ENCODE measurements at regions not wholly inside any gene's neighbourhood (a gene's known extent, or its start where the extent isn't known, plus 50 kb on each side); places are given as distances from the start of the nearest gene placed in this dataset.
A peak's percentile ranks its signal among the peaks of the same experiment; 100 is the strongest.

DNA sequence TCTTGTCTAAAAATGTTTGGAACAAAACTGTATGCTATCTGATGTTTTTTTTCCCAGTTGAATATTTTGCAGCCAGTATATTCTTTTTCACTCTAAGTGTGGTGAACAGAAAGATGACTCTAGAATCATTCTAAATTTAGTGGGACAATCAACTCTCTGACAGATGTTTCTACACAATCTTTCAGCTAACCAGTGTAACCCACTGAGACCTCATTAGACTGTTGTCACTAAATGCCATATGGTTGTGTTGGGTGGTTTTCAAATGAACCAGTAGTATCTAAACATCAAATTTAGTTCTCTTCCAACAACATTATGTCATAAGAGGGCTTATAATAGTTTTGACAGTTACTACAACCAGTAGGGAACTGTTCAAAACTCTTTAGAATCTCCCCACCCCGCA is 129.6 kb upstream of the PRLR start:
- DNase-seq, result no peak

DNA sequence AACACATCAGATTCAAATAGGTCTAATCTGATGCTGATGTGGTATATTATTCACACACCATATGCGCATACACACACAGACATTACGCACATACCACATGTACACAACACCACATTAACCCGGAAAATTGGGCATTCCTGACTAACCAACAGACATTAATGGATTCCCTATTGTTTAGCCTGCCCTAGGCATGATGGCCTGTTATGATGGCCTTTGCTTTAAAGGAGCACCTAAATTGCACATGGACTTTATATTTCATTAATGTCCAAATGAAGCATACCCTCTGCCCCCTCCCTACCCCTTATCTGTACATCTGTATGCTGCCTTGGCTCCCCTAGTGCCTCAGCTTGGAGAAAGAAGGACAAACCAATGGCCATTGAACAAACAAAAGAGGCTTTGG is 127.7 kb upstream of the PRLR start:
- no peak for DNase-seq

- DNase-seq, result no peak
Observed at GRCh38 chr5:35356725-35357124, 126.4 kb upstream of the PRLR start.

GRCh38 chr5:35354751-35355150 is 124.5 kb upstream of the PRLR start:
- no peak for DNase-seq

GRCh38 chr5:35345222-35345621 is 114.9 kb upstream of the PRLR start:
- DNase-seq, result no peak

DNA sequence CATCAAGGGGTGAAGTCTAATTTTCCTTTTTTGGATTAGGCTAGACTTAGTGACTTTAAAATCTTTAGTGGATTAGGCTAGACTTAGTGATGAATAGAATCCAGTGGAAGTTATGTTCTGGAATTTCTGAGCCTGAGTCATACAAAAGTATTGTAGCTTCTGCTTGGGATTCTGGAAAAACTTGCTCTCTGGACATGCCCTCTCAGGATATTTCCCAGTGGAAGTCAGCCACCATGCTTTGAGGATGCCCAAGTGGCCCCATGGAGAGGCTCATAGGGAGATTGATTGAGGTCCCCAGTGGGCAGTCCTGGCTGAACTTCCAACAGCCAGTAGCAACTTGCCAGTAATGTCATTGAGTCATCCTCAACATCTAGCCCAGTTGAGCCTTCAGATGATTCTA is 112.4 kb upstream of the PRLR start:
- no peak for DNase-seq

DNA sequence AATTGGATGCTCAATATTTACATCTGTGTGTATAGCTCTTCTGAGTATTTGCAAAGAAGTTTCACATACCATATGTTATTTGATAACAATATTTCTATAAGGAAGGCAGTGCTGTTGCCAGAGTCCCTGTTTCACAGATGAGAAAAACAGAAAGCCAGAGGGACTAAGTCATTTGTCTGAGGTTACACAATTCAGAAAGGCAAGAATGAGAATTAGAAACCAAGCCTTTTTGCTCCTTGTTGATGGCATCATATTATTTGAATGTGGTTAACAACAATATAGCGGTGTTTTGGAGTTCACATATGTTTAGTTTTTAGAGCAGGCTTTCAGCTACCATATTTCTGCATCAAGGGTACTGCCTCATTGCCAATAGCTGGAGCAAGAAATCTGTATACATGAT is 110.9 kb upstream of the PRLR start:
- DNase-seq, result no peak

DNA sequence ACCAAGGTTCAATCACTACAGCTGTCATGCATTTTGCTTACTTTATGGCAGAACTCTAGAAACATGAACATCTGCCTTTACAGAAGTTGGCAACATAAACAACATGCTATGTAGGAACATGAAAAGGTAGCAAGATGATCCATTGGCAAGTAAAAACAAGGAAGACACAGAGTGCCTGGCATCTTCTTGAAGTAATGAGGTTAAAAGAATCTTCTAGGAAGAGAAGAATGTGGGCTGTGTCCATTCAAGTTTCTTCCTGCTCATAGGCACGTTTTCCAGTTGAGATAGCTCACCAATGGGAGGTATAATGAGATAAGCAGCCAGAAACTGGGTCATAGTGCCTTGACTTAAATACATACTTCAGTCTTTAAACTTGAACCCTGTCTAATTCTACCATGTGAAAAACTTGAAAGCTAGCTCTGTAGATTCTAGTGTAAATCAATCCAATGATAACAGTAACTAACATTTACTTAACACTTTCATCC is 109.4 kb upstream of the PRLR start:
- no peak for DNase-seq

- DNase-seq, result no peak
Observed at GRCh38 chr5:35339006-35339405, 108.7 kb upstream of the PRLR start.

GRCh38 chr5:35338157-35338453 is 107.8 kb upstream of the PRLR start:
- DNase-seq, result no peak

DNA sequence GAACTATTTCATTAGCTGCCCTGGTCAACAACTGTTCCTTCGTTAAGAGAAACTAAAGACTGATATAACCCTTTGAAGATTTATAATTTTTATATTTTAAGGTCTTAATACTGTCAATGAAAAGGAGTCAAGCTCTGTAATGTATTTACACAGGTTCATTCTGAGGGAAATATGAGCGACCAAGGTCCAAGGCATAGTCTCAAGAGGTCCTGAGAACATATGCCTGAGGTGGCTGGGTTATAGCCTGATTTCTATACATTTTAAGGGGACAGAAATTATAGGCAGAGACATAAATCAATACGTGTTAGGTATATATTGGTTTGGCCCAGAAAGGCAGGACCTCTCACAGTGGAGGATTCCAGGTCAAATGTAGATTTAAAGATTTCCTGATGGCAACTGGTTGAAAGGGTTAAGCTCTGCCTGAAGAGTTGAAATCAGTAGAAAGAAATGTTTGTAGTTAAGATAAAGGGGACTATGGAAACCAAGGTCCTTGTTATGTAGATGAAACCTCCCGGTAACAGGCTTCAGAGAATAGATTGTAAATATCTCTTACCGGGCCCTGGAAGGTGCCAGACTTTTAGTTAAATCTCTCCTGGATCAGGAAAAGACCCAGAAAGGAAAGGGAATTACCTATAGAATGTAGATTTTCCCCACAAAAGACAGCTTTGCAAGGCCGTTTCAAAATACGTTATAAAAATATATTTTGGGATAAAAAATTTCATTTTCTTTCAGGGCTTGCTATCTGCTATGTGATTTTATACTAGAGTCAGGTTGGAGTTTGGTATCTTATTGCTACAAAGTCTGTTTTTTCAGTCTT is 107.3 kb upstream of the PRLR start:
- DNase-seq, result no peak

DNA sequence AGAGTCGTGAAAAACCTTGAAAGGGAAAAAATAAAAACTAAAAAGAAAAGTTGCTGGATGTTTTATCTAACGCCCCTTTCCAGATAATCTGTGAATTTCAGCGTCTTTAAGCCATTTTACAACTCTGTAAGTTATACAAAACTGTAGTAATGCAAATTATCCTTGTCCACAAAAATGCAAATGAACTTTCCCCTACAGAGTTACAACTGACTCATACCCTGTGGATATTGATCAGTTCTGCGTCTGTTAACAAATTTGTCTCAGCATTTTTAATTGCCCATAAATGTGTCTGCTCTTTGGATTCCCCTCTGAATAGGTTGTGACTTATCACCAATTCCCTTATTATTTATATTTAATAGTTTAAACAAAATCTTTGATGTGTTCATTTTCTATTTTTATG is 105.9 kb upstream of the PRLR start:
- no peak for DNase-seq

- no peak for DNase-seq
Observed at GRCh38 chr5:35335752-35336151, 105.5 kb upstream of the PRLR start.

DNA sequence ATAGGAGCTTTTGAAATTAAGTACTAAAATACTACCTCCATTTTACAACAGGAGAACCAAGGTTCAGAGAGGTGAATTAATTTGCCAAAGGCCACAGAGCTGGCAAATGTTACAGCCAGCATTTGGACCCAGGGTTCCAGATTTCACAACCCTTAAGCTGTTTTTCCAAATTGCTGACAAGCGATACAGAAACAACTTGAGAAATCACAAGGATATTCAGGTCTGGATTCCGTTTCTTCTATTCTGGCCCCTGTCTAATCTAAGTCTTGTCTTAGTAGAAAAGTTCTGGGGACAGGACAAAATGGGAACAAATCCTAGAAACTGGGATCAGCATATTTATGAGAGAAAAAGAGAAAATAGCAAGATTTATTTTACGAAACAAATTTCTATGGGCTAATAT is 103.1 kb upstream of the PRLR start:
- DNase-seq, result no peak

- no peak for DNase-seq
Observed at GRCh38 chr5:35331956-35332950, 102.0 kb upstream of the PRLR start.

GRCh38 chr5:35325836-35326235 is 95.5 kb upstream of the PRLR start:
- no peak for DNase-seq

DNA sequence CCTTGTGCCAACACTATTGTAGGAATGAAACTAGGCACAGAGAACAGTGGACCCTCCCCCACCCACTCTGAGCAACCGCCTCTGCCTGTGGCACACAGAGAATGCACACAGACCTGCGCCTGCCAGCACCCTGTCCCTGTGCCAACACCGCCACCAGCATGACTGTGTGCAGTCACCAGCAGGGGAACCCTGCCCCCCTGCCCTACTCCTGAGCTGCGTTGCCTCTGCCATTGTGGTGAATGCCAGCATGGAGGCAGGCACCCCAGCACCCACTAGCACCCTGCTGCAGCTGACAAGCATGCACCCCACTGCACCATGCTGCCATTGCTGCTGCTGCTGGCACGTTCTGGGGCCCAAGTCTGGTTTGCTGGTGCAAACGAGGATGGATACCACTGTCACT is 94.4 kb upstream of the PRLR start:
- no peak for DNase-seq

DNA sequence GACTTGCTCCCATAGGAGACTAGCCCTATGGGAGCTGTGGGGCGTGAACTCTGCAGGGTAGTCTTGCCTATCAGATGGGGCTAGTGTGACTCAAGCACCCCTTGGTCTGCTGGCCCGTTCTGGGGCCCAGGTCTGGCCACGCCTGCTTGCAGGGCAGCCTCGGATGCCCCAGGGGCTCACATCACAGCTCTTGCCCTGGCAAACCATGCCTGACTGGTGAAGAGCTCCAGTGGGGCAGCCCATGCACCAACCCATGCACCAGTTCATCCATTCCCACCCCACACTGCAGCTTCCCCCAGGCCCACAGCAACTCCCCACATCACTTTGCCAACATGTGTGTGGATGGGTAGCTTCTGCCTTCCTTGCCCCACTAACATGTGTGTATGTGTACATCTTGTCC is 93.9 kb upstream of the PRLR start:
- DNase-seq, result no peak

DNA sequence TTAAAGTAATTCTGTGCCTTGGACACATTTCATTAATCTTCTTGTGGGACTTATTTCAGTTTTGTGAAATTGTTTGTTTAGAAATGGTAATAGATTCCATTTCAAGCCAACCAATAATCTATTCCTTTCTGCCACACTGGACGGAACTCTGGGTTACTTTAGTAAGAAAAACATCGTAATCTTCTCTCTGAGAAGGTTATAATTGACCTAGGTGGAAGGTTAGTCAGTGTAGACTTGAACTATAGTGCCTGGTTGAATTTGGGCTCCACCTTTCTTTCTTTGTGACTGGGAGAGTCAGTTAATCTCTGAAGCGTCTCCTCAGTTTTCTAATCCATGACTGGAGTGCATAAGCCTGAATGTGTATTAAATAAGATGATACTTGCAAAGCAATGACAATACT is 89.7 kb upstream of the PRLR start:
- no peak for DNase-seq

DNA sequence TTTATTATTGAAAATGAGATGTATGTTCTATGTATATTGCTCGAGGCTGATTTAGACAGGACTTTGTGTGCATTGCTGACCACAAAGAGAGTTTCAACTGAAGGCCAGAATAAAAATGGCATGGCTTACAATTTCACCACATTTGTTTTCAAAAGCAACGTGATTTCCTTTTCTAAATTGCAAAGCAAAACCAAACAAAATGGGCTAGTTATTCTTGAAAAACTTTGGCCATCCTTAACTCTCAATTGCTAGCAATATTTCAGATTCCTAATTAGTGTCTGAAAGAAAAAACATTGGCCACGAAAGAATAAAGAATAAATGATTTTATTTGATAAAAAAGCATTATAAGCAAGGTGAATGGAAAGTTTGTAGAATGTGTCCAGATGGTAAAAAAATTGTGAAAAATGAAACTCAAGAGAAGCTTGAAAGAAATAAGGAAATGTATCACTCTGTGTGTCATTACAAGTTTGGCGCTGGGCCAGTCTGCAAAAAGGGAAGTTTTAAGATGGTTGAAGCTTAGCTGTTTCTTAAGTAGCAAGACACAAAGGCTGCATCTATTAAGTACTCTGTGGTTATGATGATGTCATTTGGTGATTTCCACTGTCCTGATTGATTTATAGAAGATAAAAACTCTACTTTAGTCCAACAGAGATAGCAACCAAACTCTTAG is 89.2 kb upstream of the PRLR start:
- peak; percentile 5 for DNase-seq

DNA sequence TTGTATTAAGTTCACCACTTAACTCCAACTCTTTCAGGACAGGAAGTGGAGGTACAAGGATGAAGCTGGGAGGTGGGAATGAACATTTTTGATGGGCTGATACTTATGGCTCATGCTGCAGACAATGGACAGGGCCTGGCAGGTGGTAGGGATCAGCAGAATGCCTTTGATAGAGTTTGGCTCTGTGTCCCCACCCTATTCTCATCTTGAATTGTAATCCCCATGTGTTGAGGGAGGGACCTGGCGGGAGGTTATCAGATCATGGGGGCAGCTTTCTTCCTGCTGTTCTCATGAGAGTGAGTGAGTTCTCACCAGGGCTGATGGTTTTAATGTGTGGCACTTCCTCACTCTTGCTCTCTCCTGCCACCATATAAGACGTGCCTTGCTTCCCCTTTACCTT is 87.3 kb upstream of the PRLR start:
- no peak for DNase-seq

DNA sequence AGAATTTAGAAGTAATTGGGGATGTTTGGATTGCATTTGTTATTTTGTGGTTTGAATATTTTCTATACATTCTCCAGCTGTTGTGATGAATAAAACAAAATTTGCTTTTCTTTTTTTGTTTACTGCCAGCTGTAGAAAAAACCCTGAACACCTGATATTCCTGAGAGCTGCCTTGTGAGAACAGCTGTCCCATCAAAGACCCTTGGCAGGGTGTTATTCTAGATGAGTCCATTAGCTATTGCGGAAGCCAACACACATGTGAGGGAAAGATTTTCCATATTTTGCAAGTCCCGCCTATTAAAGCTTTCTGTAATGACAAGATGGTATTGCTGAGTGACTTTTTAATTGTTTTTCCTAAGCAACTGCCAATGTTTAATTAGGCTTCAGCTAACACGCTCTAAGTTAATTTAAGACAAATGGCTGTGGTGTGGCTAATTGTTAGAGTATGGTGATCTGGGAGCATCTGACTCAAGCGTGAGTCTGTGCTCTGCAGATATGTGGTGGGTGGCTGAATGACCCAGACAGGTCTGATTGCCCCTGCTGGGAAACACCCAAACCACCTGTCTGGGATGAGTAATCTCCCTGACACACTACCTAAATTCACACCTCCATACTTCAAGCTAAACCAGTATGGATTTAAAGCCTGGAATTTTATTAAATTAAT is 86.5 kb upstream of the PRLR start:
- no peak for DNase-seq

DNA sequence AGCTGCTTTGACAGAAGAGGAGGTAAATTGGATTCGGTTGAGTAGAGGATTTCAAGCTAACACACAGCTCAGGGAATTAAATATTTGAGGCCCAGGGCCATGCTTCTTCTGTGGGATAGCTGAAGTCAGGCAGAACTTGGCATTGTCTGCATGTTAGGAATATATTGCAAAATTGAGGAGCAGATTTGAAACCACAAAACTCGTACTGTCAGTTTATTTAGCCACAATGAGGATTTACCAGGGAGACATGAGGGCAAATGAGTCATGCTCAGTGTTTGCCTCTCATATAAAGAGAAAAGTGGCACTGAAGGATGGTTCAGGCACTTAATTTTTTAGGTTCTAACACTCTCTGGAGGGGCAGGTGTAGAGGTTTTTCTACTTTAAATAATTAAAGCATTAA is 83.0 kb upstream of the PRLR start:
- DNase-seq, result no peak
